SHP77 (cell line): ENCODE measurements at regions not wholly inside any gene's neighbourhood (a gene's known extent, or its start where the extent isn't known, plus 50 kb on each side); places are given as distances from the start of the nearest gene placed in this dataset.

Experiments
- DNase-seq, 2 experiments: peaks; one replicate each; lab custom pipeline; 2025; lab: John Stamatoyannopoulos, UW

GRCh38 chr20:23167431-23167830, 81.3 kb upstream of the CD93 start:
- no peak for DNase-seq

- DNase-seq: no peak
Observed at GRCh38 chr20:23166563-23166962, 80.4 kb upstream of the CD93 start.

- no peak for DNase-seq
Observed at GRCh38 chr20:23165964-23166363, 79.8 kb upstream of the CD93 start.

- no peak for DNase-seq
Observed at GRCh38 chr20:23165307-23165750, 79.2 kb upstream of the CD93 start.

- DNase-seq: no peak
Observed at GRCh38 chr20:23164176-23164601, 78.1 kb upstream of the CD93 start.

- DNase-seq: no peak
Observed at GRCh38 chr20:23163562-23163961, 77.4 kb upstream of the CD93 start.

GRCh38 chr20:23162887-23163286, 76.8 kb upstream of the CD93 start:
- DNase-seq: peak in 1 of 2 experiments; percentile 48

GRCh38 chr20:23161968-23162696, 76.0 kb upstream of the CD93 start:
- DNase-seq: peak; percentile 99 to 100

GRCh38 chr20:23161244-23161891, 75.2 kb upstream of the CD93 start:
- no peak for DNase-seq

GRCh38 chr20:23160536-23161243, 74.6 kb upstream of the CD93 start:
- DNase-seq: peak in 1 of 2 experiments; percentile 51

- no peak for DNase-seq
Observed at GRCh38 chr20:23159947-23160318, 73.8 kb upstream of the CD93 start.

- peak in 1 of 2 experiments; percentile 46 for DNase-seq
Observed at GRCh38 chr20:23159256-23159946, 73.3 kb upstream of the CD93 start.

- DNase-seq: no peak
Observed at GRCh38 chr20:23157734-23158133, 71.6 kb upstream of the CD93 start.

GRCh38 chr20:23156842-23157423, 70.8 kb upstream of the CD93 start:
- no peak for DNase-seq

- peak in 1 of 2 experiments; percentile 53 for DNase-seq
Observed at GRCh38 chr20:23156170-23156841, 70.2 kb upstream of the CD93 start.

- DNase-seq: peak in 1 of 2 experiments; percentile 43
Observed at GRCh38 chr20:23155141-23155590, 69.0 kb upstream of the CD93 start.

GRCh38 chr20:23153696-23154341, 67.7 kb upstream of the CD93 start:
- no peak for DNase-seq

- no peak for DNase-seq
Observed at GRCh38 chr20:23152902-23153301, 66.8 kb upstream of the CD93 start.

GRCh38 chr20:23152308-23152892, 66.3 kb upstream of the CD93 start:
- peak; percentile 95 to 97 for DNase-seq

GRCh38 chr20:23151885-23152284, 65.8 kb upstream of the CD93 start:
- DNase-seq: peak in 1 of 2 experiments; percentile 62
